Motor neuron (in vitro differentiated cells): ENCODE measurements at regions not wholly inside any gene's neighbourhood (a gene's known extent, or its start where the extent isn't known, plus 50 kb on each side); places are given as distances from the start of the nearest gene placed in this dataset.
A peak's percentile ranks its signal among the peaks of the same experiment; 100 is the strongest.
"Not testable (repeated sequence)": the region's sequence is repeated elsewhere in the genome, so short reads cannot be mapped to it uniquely, and the experiment has no call there.

Experiments
- ATAC-seq, 8 experiments: fragments of 200-7000 bp; cut with Tn5 transposase; replicated peaks in 6 of 8; 2 replicates each; pipeline ENCODE4 v1.8.0; 2021; ENCODE audit warnings: mild to moderate bottlenecking in 8 of 8, moderate library complexity in 8 of 8
- H3K27ac ChIP-seq, 2 donors: fragments of 250-450 bp; sonication (Bioruptor Pico); 2 replicates each; pipeline ENCODE4 v1.9.0; 2021; ENCODE audit warnings: antibody characterized with exemption in 2 of 2, mild to moderate bottlenecking in 2 of 2, moderate library complexity in 1 of 2
- H3K4me1 ChIP-seq, 2 donors: fragments of 250-450 bp; sonication (Bioruptor Pico); replicated peaks in 1 of 2; 2 replicates each; pipeline ENCODE4 v1.6.1; 2021; ENCODE audit warnings: antibody characterized with exemption in 2 of 2, mild to moderate bottlenecking in 2 of 2, moderate library complexity in 1 of 2
- H3K4me3 ChIP-seq, 5 donors: fragments of 250-450 bp; sonication (Bioruptor Pico); 2 replicates each; pipeline ENCODE4 v1.9.0; 2021; ENCODE audit warnings: antibody characterized with exemption in 5 of 5, mild to moderate bottlenecking in 5 of 5, moderate library complexity in 4 of 5
- WGBS, 10 experiments: fragments of 450-650 bp; shearing (Covaris generic); methylation state at CpG; one replicate each; pipeline ENCODE4 v1.0.0; 2022; 5-methylcytosine and 5-hydroxymethylcytosine counted together
- in situ Hi-C, 9 experiments: fragments of 400-800 bp; cut with MboI; loops; one replicate each; pipeline ENCODE4 v1.15.0; 2021; ENCODE audit warnings: low sequenced_read_pairs in 9 of 9, low pct_unique_long_range_greater_than_20kb in 2 of 9; ENCODE audit not compliant: unreplicated experiment in 9 of 9

DNA sequence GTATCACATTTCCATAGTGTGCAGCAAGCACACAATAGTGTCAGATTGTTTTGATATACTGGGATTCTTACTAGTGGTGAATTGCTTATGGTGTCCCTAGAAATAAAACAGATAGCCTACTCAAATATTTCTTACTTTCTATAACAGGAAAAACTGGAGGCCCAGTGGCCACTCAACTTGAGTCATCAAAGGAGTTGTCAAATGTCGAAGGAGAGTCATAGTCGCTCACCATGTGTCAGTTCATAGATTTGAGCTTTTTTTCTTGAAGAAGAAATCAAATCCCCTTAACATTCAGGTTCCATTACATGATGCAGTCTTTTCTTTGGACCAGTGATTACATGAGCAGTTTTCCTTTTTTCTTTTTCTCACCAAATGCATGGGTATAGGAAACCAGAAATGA is 1271.0 kb downstream of the RAPGEF2 start:
- Histone ChIP-seq H3K27ac (no peak overlapping the region), H3K4me3 (no peak overlapping the region), H3K4me1 (no peaks in the 10 kb centered on the region)
- no peak for ATAC-seq
- WGBS, 10 experiments, result 0 to 100% (median 66%) methylated on average over 1 to 2 of the region's 2 CpGs
- in situ Hi-C loops, result no loop called here

DNA sequence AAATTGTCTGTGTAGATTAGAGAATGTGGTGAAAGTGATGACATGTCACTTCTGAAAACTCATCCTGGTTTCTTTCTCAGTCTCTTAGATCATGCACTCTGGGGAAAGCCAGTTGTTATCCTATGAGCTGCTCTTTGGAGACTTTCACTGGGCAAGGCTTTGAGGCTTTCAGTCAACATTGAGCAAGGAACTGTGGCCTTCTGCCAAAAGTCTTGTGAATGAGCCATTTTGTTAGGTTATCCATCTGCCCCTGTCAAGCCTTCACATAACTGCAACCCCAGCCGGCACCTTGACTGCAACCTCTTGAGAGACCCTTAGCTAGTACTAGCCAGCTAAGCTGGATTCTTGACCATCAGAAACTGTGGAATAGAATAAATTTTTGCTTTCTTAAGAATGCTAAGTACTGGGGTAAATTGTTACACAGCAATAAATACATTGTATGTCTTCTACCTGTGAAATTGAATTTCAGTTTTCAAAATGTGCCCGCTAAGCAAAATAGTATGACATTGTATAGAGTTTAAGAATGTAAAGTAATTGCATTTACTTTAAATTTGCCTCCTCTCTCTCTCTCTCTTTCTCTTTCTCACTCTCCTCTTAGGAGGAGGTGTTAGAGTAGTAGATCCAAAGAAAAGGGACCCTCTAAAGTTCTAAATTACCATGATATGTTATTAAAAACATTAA is 1273.0 kb downstream of the RAPGEF2 start:
- in situ Hi-C loops, result no loop called here
- ATAC-seq, result peak in 3 of 8 experiments; percentile 19 to 97 (median 21)
- no peak overlapping the region for H3K4me3 ChIP-seq
- H3K4me1 ChIP-seq, result no peaks in the 10 kb centered on the region
- no peak overlapping the region for H3K27ac ChIP-seq
- WGBS, 10 experiments, result 0 to 100% (median 100%) methylated on average over 1 to 2 of the region's 2 CpGs; no CpG with 5 or more reads in 3 of the 10 experiments

DNA sequence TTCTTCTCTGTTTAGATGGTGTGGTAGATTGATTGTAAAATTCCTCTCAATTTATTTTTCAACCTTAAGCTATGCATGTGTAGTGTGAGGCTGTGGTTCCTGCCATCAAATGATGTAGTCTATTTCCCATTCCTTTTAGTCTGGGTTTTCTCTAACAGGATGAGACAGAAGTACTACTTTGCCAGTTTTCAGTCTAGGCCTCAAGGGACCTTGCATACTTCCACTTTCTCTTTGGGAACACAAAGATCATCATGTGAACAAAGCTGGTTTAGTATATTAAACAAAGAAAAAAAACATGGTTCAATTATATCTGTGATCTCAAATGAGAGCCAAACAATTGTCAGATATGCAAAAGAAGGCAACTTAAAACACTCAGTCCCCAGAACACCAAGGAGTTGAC is 1284.0 kb downstream of the RAPGEF2 start:
- ATAC-seq, result no peak
- Histone ChIP-seq H3K4me3 (no peak overlapping the region), H3K27ac (no peak overlapping the region), H3K4me1 (no peaks in the 10 kb centered on the region)
- in situ Hi-C loops, result no loop called here

DNA sequence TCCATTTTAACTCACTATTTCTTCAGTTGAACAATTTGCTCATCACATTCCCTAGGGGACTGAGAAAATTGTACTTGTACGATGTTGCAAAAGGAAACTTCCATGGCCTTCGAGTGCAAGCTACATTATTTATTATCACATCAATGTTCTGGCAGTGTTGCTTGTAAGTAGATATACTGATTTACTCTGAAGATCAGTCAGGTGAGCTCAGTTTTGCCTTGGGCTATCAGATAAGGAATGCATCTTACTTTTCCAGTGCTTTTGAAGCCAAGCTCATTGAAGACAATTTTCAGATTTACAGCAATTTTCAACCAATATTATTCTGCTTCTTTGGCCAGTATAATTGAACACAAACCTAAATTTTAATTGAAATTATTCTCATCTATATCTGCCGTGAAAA is 1296.9 kb downstream of the RAPGEF2 start:
- in situ Hi-C loops, result no loop called here
- 7 to 100% (median 64%) methylated on average over 1 to 3 of the region's 3 CpGs; no CpG with 5 or more reads in 1 of the 10 experiments for WGBS, 10 experiments
- Histone ChIP-seq H3K4me3 (no peak overlapping the region), H3K4me1 (no peaks in the 10 kb centered on the region), H3K27ac (no peak overlapping the region)
- ATAC-seq, result no peak

DNA sequence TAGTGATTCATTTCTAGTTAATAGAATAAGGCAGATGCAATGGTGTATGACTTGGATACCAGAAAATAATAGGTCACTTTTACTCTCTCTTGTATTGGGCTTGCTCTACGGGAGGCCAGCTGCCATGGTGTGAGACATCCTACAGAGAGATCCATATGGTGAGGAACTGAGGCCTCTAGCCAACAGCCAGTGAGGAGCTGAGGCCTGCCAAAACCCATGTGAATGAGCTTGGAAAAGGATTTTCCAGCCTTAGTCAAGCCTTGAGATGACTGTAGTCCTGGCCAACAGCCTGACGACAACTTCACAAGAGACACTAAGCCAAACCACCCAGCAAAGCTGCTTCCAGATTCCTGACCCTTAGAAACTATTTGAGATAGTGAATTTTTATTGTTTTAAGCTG is 1300.2 kb downstream of the RAPGEF2 start:
- in situ Hi-C loops, result no loop called here
- H3K4me3 ChIP-seq, result no peak overlapping the region
- H3K4me1 ChIP-seq, result no peaks in the 10 kb centered on the region
- WGBS, 10 experiments, result 0 to 100% (median 71%) methylated on average over 1 to 2 of the region's 2 CpGs; no CpG with 5 or more reads in 3 of the 10 experiments
- H3K27ac ChIP-seq, result no peak overlapping the region
- no peak for ATAC-seq

DNA sequence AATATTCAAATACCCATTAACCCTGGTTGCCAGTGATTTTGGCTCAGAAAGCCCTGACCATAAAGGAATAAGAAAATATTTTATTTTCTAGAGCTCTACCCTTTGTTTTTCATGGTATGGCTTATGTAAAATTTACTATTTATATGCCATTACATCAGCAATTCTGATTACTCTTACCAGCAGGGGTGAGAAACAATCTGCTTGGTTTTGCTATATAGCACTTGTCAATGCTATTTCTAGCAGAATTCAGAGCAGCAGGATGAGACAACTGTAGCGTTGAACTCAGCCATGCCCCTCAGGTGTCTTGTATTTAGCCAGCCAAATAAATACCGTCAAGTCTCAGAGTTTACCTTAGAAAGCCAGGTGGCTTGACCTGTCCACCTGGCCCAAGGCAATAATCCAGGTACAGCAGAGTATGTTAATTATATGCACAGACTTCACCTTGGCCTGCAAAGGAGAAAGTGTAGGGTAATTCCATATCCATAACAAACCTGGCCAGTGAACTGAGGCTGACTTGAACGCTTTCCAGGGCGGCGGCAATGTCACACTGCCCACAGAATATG is 1303.5 kb downstream of the RAPGEF2 start:
- no peak overlapping the region for H3K27ac ChIP-seq
- no peak overlapping the region for H3K4me3 ChIP-seq
- in situ Hi-C loops, result no loop called here
- peaks cover 0 to 8% of the 10 kb centered on the region in 2 donors for H3K4me1 ChIP-seq
- WGBS, 10 experiments, result 0 to 100% (median 90%) methylated on average over 1 to 5 of the region's 5 CpGs; no CpG with 5 or more reads in 1 of the 10 experiments
- peak in 1 of 8 experiments; percentile 58 for ATAC-seq

DNA sequence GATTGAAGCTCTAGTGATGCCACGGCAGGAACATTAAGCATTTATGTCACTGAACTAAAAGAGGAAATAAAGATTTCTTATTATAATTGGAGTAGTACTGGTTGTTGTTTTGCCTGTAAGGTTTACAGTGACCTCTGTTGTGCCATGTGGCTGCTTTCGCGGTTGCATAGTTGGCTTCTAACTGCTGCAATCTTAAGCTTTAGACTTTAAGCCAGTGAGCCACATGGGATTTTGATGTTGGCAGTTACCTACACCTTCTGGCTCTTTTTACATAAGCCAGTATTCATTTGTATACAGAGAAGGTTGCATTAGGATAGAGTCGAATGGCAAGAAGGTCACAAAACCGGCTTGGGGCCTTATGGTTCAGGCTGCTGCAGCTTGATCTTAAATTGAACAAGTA is 1311.6 kb downstream of the RAPGEF2 start:
- ATAC-seq, result no peak
- Histone ChIP-seq H3K27ac (no peak overlapping the region), H3K4me1 (peaks cover 0 to 8% of the 10 kb centered on the region in 2 donors), H3K4me3 (no peak overlapping the region)
- in situ Hi-C loops, result no loop called here
- 19 to 100% (median 83%) methylated on average over 1 to 5 of the region's 5 CpGs; no CpG with 5 or more reads in 1 of the 10 experiments for WGBS, 10 experiments

DNA sequence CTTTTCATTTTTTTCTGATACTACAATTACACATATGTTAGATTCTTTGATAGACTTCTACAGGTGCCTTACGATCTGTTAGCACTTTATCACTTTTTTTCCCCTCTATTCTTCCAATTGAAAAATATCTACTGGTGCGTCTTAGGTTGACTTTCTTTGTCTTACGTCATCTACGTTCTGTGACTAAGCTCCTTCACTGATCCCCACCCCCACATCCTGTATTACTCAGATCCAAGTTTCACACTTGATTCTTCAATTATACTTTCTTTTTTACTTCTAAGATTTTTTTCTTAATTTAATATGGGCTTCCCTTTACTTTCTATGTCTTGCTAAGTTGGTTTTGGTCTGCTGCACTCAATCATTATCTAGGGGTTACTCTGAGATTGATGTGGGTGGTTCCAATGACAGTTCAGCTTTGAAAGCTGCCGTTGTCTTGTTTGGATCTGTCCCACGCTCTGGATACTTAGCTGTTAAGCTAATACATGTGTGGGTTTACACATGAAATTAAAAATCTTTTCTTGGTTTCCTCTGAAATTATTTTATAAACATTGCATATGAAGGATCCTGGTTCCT is 1321.1 kb downstream of the RAPGEF2 start:
- Histone ChIP-seq H3K4me1 (no peaks in the 10 kb centered on the region), H3K4me3 (no peak overlapping the region), H3K27ac (no peak overlapping the region)
- whole genome bisulfite sequencing, 10 experiments, result 6 to 97% (median 83%) methylated on average over 2 to 6 of the region's 6 CpGs
- ATAC-seq, result no peak
- in situ Hi-C loops, result no loop called here

DNA sequence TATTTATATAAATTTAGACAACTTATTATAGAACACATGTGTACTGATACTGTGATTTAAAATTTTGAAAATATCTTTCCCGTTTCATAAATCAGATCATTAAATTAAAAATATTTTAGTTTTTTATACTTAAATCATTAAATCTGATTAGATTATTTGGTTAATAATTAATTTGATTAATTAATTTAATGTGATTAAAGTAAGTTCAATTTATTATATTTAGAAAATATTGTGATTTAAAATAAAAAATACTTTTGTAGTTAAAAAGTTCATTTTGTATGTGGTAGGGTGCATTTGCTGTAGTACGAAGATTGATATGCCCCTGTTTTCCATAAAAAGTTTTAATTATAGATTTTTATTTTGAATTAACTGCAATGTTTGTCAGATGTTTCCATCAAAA is 1323.4 kb downstream of the RAPGEF2 start:
- H3K27ac ChIP-seq, result no peak overlapping the region
- in situ Hi-C loops, result no loop called here
- H3K4me3 ChIP-seq, result no peak overlapping the region
- no peak for ATAC-seq
- 15 to 100% (median 83%) methylated on average over 1 to 2 of the region's 2 CpGs for WGBS, 10 experiments
- no peaks in the 10 kb centered on the region for H3K4me1 ChIP-seq

DNA sequence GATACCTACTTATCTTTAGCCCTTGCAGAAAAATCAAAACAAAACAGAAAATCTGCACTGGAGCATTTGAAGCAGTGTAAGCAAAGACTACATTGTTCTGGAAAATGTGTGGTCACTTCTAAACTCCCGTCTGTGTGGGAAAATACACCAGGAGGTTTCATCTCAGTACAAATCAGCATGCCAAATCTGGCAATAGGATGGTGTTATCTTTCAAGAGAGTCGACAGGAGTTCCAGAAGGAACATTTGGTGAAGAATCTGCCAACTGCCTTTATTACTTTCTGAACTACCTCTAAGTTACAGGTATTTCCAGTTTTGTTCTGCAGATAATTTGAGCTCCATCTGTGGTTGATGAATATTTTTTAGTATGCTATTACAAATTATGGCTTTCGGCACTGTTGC is 1348.0 kb downstream of the RAPGEF2 start:
- WGBS, 10 experiments, result 5 to 90% (median 80%) methylated on average over 1 to 3 of the region's 3 CpGs; no CpG with 5 or more reads in 1 of the 10 experiments
- ATAC-seq, result no peak
- Histone ChIP-seq H3K27ac (no peak overlapping the region), H3K4me3 (no peak overlapping the region), H3K4me1 (no peaks in the 10 kb centered on the region)
- in situ Hi-C loops, result no loop called here

DNA sequence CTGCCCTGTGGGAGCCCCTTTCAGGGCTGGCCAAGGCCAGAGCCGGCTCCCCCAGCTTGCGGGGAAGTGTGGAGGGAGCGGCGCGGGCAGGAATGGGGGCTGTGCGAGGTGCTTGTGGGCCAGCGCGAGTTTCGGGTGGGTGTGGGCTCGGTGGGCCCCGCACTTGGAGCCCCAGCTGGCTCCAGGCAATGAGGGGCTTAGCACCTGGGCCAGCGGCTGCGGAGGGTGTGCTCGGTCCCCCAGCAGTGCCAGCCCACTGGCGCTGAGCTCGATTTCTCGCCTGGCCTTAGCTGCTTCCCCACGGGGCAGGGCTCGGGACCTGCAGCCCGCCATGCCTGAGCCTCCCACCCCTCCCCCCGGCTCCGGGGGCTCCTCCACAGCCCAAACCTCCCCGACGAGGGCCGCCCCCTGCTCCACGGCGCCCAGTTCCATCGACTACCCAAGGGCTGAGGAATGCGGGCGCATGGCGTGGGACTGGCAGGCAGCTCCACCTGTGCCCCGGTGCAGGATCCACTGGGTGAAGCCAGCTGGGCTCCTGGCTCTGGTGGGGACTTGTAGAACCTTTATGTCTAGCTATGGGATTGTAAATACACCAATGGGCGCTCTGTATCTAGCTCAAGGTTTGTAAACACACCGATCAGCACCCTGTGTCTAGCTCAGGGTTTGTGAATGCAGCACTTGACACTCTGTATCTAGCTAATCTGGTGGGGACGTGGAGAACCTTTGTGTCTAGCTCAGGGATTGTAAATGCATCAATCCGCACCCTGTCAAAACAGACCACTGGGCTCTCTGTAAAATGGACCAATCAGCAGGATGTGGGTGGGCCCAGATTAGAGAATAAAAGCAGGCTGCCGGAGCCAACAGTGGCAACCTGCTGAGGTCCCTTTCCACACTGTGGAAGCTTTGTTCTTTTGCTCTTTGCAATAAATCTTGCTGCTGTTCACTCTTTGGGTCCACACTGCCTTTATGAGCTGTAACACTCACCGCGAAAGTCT is 1379.1 kb downstream of the RAPGEF2 start:
- H3K27ac ChIP-seq, in situ Hi-C loops, H3K4me3 ChIP-seq, H3K4me1 ChIP-seq, ATAC-seq: not testable (repeated sequence)
- 0 to 77% (median 53%) methylated on average over 1 to 9 of the region's 39 CpGs; no CpG with 5 or more reads in 5 of the 10 experiments for WGBS, 10 experiments

DNA sequence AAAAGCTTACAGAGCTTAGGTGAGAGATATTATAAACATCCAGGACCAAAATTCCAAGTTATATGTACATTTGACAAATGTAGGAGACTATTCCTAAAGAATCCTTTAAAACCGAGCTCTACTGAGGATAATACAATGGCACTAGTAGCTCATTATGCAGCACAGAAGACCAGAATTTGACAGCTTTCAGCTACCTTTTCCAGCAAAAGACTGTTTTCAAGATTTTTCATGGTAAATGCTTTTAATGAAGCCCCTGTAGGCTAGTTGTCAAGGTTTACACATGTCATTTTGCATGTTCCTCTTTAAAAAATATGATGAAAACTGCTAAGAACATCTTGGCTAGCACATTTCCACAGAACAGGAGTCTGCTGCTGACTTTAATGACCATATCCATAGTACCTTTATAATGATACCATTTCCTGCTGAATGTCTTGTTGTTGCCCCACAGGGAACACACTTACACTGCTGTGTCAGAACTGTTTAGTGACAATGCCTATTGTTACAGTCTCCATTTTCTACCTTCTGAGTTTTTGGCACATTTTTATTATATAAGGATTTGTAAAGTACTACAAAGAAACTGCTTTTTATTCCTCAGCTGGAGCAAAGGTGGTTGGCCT is 1382.3 kb downstream of the RAPGEF2 start:
- in situ Hi-C loops, result no loop called here
- Histone ChIP-seq H3K27ac (no peak overlapping the region), H3K4me3 (no peak overlapping the region), H3K4me1 (no peaks in the 10 kb centered on the region)
- no peak for ATAC-seq
- WGBS, 10 experiments, result 0 to 100% (median 91%) methylated on average over 1 of the region's 1 CpG; no CpG with 5 or more reads in 5 of the 10 experiments

DNA sequence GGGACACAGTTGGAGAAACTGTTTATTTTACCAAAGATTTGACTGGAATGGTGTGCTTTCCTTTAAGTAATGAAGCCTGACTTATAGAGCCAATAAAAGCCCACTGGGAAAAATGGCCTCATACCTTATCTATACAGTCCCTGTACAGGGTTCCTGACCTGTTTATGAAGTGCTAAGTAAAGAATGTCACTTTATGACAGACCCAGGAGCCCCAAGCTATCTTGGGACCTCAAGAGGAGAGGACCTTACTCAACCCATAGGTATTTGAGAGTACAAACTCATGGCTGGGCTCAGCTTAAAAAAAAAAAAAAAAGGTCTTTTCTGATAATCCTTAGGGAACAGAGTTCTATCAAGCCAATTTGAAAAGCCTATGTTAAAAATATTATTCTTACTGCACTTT is 1389.3 kb downstream of the RAPGEF2 start:
- in situ Hi-C loops, result no loop called here
- no peak for ATAC-seq
- H3K4me3 ChIP-seq, result no peak overlapping the region
- no peak overlapping the region for H3K27ac ChIP-seq
- H3K4me1 ChIP-seq, result no peaks in the 10 kb centered on the region
